ENCODE measurements at regions not wholly inside any gene's neighbourhood (a gene's known extent, or its start where the extent isn't known, plus 50 kb on each side); places are given as distances from the start of the nearest gene placed in this dataset.

- H3K4me1 ChIP-seq (ENCODE audit: control insufficient read depth in 2 of 3, insufficient read depth in 2 of 3, low read depth in 1 of 3, low read length in 3 of 3), result no peaks in the 10 kb centered on the region
- H3K36me3 ChIP-seq (ENCODE audit: control insufficient read depth in 2 of 3, insufficient read depth in 3 of 3, low read length in 3 of 3), result no peaks in the 10 kb centered on the region
- H3K27ac ChIP-seq (ENCODE audit: low read depth in 2 of 2, low read length in 2 of 2), result no peak overlapping the region
- DNase-seq (no peak), FAIRE-seq (no peak)
- H3K9me3 ChIP-seq (ENCODE audit: control insufficient read depth in 2 of 3, insufficient read depth in 1 of 3, low read length in 3 of 3), result no peaks in the 10 kb centered on the region
- H3K27me3 ChIP-seq (ENCODE audit: control insufficient read depth, insufficient read depth, low read length), result no peaks in the 10 kb centered on the region
- H3K9ac ChIP-seq (ENCODE audit: low read length in 3 of 3), result no peak overlapping the region
- H3K4me3 ChIP-seq (ENCODE audit: low read length in 3 of 3), result no peak overlapping the region
- no peak for TF ChIP-seq CTCF (IDR thresholded peaks at IDR 0.05; ENCODE audit: borderline replicate concordance, extremely low read depth, insufficient read depth)
- intact Hi-C loops (cut with DNase I), result no loop called here
Observed at GRCh38 chr2:136468799-136469369, 296.5 kb upstream of the THSD7B start.

- Histone ChIP-seq H3K36me3 (ENCODE audit: control insufficient read depth in 2 of 3, insufficient read depth in 3 of 3, low read length in 3 of 3) (no peaks in the 10 kb centered on the region), H3K4me1 (ENCODE audit: control insufficient read depth in 2 of 3, insufficient read depth in 2 of 3, low read depth in 1 of 3, low read length in 3 of 3) (no peaks in the 10 kb centered on the region), H3K4me3 (ENCODE audit: low read length in 3 of 3) (no peak overlapping the region), H3K27me3 (ENCODE audit: control insufficient read depth, insufficient read depth, low read length) (no peaks in the 10 kb centered on the region), H3K9me3 (ENCODE audit: control insufficient read depth in 2 of 3, insufficient read depth in 1 of 3, low read length in 3 of 3) (no peaks in the 10 kb centered on the region), H3K9ac (ENCODE audit: low read length in 3 of 3) (no peak overlapping the region), H3K27ac (ENCODE audit: low read depth in 2 of 2, low read length in 2 of 2) (no peak overlapping the region)
- FAIRE-seq (no peak), DNase-seq (no peak)
- intact Hi-C loops (cut with DNase I), result no loop called here
- TF ChIP-seq CTCF (IDR thresholded peaks at IDR 0.05; ENCODE audit: borderline replicate concordance, extremely low read depth, insufficient read depth), result no peak
Observed at GRCh38 chr2:136452528-136452927, 312.8 kb upstream of the THSD7B start.

- intact Hi-C loops (cut with DNase I), result no loop called here
- Histone ChIP-seq H3K27me3 (ENCODE audit: control insufficient read depth, insufficient read depth, low read length) (no peaks in the 10 kb centered on the region), H3K4me3 (ENCODE audit: low read length in 3 of 3) (no peak overlapping the region), H3K36me3 (ENCODE audit: control insufficient read depth in 2 of 3, insufficient read depth in 3 of 3, low read length in 3 of 3) (no peaks in the 10 kb centered on the region), H3K9me3 (ENCODE audit: control insufficient read depth in 2 of 3, insufficient read depth in 1 of 3, low read length in 3 of 3) (no peaks in the 10 kb centered on the region), H3K27ac (ENCODE audit: low read depth in 2 of 2, low read length in 2 of 2) (no peak overlapping the region), H3K9ac (ENCODE audit: low read length in 3 of 3) (no peak overlapping the region), H3K4me1 (ENCODE audit: control insufficient read depth in 2 of 3, insufficient read depth in 2 of 3, low read depth in 1 of 3, low read length in 3 of 3) (no peaks in the 10 kb centered on the region)
- FAIRE-seq (no peak), DNase-seq (no peak)
- TF ChIP-seq CTCF (IDR thresholded peaks at IDR 0.05; ENCODE audit: borderline replicate concordance, extremely low read depth, insufficient read depth), result no peak
Observed at GRCh38 chr2:136448986-136449780, 316.2 kb upstream of the THSD7B start.

Measured in kidney (tissue), 13 donors.